ENCODE measurements at regions not wholly inside any gene's neighbourhood (a gene's known extent, or its start where the extent isn't known, plus 50 kb on each side); places are given as distances from the start of the nearest gene placed in this dataset.

DNA sequence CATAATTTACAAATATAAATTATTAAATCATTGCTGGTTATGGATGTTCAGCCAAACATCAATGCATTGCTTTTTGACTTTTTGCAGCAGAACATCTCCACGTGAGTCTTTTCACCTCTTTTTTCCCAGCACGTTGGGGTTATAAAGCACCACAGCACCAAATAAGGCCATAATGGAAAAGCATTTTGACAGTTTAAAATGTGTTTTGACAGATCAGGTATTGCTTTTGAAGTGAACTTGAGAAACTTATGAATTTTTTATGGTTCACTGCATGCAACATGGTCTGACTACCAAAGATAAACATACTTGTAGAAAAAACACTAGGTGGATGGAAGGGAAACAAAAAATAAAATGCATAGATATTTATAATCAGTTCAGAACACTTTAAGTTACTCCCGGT lies 622.4 kb downstream of the HTR1B start:
- Mint-ChIP-seq H3K27ac (ENCODE audit: unreplicated experiment) (no peak overlapping the region), H3K4me3 (ENCODE audit: unreplicated experiment) (no peak overlapping the region), H3K36me3 (ENCODE audit: unreplicated experiment) (no peaks in the 10 kb centered on the region), H3K9me3 (ENCODE audit: unreplicated experiment) (no peaks in the 10 kb centered on the region), H3K4me1 (ENCODE audit: low read depth, unreplicated experiment) (no peaks in the 10 kb centered on the region), H3K27me3 (ENCODE audit: unreplicated experiment) (no peaks in the 10 kb centered on the region)
- DNase-seq, result no peak
- TF ChIP-seq, protein P1, sequence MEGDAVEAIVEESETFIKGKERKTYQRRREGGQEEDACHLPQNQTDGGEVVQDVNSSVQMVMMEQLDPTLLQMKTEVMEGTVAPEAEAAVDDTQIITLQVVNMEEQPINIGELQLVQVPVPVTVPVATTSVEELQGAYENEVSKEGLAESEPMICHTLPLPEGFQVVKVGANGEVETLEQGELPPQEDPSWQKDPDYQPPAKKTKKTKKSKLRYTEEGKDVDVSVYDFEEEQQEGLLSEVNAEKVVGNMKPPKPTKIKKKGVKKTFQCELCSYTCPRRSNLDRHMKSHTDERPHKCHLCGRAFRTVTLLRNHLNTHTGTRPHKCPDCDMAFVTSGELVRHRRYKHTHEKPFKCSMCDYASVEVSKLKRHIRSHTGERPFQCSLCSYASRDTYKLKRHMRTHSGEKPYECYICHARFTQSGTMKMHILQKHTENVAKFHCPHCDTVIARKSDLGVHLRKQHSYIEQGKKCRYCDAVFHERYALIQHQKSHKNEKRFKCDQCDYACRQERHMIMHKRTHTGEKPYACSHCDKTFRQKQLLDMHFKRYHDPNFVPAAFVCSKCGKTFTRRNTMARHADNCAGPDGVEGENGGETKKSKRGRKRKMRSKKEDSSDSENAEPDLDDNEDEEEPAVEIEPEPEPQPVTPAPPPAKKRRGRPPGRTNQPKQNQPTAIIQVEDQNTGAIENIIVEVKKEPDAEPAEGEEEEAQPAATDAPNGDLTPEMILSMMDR (IDR thresholded peaks at IDR 0.05; ENCODE audit: partially characterized antibody, unreplicated experiment), result no peak

GRCh38 chr6:76840041-76840745 lies 623.1 kb downstream of the HTR1B start:
- H3K9me3 Mint-ChIP-seq (ENCODE audit: unreplicated experiment), result no peaks in the 10 kb centered on the region
- H3K36me3 Mint-ChIP-seq (ENCODE audit: unreplicated experiment), result no peaks in the 10 kb centered on the region
- H3K27me3 Mint-ChIP-seq (ENCODE audit: unreplicated experiment), result no peaks in the 10 kb centered on the region
- no peaks in the 10 kb centered on the region for H3K4me1 Mint-ChIP-seq (ENCODE audit: low read depth, unreplicated experiment)
- TF ChIP-seq, protein P1 (IDR thresholded peaks at IDR 0.05; ENCODE audit: partially characterized antibody, unreplicated experiment), result no peak
- DNase-seq, result no peak
- no peak overlapping the region for H3K27ac Mint-ChIP-seq (ENCODE audit: unreplicated experiment)
- no peak overlapping the region for H3K4me3 Mint-ChIP-seq (ENCODE audit: unreplicated experiment)

GRCh38 chr6:76839505-76839904 lies 623.8 kb downstream of the HTR1B start:
- H3K9me3 Mint-ChIP-seq (ENCODE audit: unreplicated experiment), result no peaks in the 10 kb centered on the region

DNA sequence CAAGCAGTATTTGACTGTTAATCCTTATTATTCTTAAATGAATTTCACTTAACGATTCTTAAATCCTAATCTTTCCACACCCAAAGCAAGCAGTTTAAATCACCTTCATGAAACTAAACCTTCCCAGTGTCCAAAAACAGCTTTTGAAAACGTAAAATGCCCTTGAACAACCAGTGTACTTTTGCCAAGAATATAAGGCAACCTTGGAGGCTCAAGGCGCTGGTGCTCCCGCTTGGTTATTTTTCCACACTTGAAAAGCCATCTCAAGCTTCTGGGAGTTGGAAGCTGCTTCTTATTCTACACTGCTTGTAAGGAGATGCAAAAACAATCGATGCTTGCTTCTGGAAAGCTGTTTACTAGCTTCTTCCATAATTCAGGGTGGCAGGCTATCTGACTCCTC lies 625.7 kb downstream of the HTR1B start:
- Mint-ChIP-seq H3K4me3 (ENCODE audit: unreplicated experiment) (no peak overlapping the region), H3K4me1 (ENCODE audit: low read depth, unreplicated experiment) (no peaks in the 10 kb centered on the region), H3K36me3 (ENCODE audit: unreplicated experiment) (no peaks in the 10 kb centered on the region), H3K27me3 (ENCODE audit: unreplicated experiment) (no peaks in the 10 kb centered on the region), H3K27ac (ENCODE audit: unreplicated experiment) (no peak overlapping the region), H3K9me3 (ENCODE audit: unreplicated experiment) (no peaks in the 10 kb centered on the region)
- TF ChIP-seq, protein P1 (IDR thresholded peaks at IDR 0.05; ENCODE audit: partially characterized antibody, unreplicated experiment), result no peak
- DNase-seq, result no peak

More at GRCh38 chr6:76839505-76839904, 623.8 kb downstream of the HTR1B start:
- Mint-ChIP-seq H3K27me3 (ENCODE audit: unreplicated experiment) (no peaks in the 10 kb centered on the region), H3K36me3 (ENCODE audit: unreplicated experiment) (no peaks in the 10 kb centered on the region), H3K4me1 (ENCODE audit: low read depth, unreplicated experiment) (no peaks in the 10 kb centered on the region), H3K27ac (ENCODE audit: unreplicated experiment) (no peak overlapping the region), H3K4me3 (ENCODE audit: unreplicated experiment) (no peak overlapping the region)
- DNase-seq, result no peak
- TF ChIP-seq, protein P1 (IDR thresholded peaks at IDR 0.05; ENCODE audit: partially characterized antibody, unreplicated experiment), result no peak

- Mint-ChIP-seq H3K27ac (ENCODE audit: unreplicated experiment) (no peak overlapping the region), H3K9me3 (ENCODE audit: unreplicated experiment) (no peaks in the 10 kb centered on the region), H3K4me3 (ENCODE audit: unreplicated experiment) (no peak overlapping the region), H3K4me1 (ENCODE audit: low read depth, unreplicated experiment) (no peaks in the 10 kb centered on the region), H3K27me3 (ENCODE audit: unreplicated experiment) (no peaks in the 10 kb centered on the region), H3K36me3 (ENCODE audit: unreplicated experiment) (no peaks in the 10 kb centered on the region)
- TF ChIP-seq, protein P1 (IDR thresholded peaks at IDR 0.05; ENCODE audit: partially characterized antibody, unreplicated experiment), result no peak
- DNase-seq, result no peak
These were observed 627.6 kb downstream of the HTR1B start for GRCh38 chr6:76835695-76836094.
